ENCODE measurements at regions not wholly inside any gene's neighbourhood (a gene's known extent, or its start where the extent isn't known, plus 50 kb on each side); places are given as distances from the start of the nearest gene placed in this dataset.

DNA sequence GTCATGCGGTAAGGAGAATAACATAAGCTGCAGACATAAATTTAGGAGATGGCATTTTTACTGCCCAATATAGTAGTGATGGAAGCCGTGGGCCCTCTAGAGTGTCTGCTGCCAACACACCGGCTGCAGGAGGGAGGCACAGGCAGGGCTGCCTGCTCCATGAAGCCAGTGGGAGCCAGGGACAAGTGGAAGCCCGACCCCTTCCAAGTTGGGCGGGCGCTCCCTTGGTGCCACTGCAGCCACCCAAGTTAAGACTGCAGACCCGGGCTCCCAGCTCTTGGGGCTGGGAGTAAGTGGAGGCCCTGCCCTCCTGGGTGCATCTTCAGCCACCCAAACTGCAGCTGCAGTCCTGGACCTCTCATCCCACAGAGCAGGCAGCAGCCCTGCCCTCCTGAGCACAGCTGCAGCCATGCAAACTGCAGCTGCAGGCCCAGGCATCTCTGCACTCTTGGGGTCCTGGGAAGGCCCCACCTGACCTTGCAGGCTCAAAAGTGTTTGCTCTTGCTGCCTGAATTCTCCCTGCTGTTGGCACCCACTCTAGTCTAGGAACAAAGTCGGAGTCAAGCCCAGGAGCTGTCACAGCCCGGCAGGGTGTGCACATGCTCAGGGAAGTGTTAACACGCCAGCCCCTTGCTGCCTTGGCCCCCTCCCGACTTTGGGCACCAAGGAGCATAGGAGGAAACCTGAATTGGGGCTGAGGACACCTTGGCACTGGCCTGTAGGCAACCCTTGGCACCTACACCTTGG lies 437.2 kb upstream of the PRMT6 start:
- no peak for FAIRE-seq
- Histone ChIP-seq H3K36me3 (ENCODE audit: control insufficient read depth in 3 of 3, insufficient read depth in 2 of 3, low read depth in 1 of 3, low read length in 3 of 3) (no peaks in the 10 kb centered on the region), H3K9me3 (ENCODE audit: control insufficient read depth in 2 of 2, insufficient read depth in 1 of 2, low read depth in 1 of 2, low read length in 1 of 2) (peaks cover 0 to 7% of the 10 kb centered on the region in 2 donors), H3K4me3 (ENCODE audit: low read depth in 1 of 3, low read length in 3 of 3) (no peak overlapping the region), H3K4me1 (ENCODE audit: control insufficient read depth in 3 of 3, insufficient read depth in 2 of 3, low read depth in 1 of 3, low read length in 2 of 3) (no peaks in the 10 kb centered on the region), H3K27me3 (ENCODE audit: control insufficient read depth in 3 of 3, insufficient read depth in 3 of 3, low read length in 3 of 3) (no peaks in the 10 kb centered on the region), H3K27ac (ENCODE audit: low read depth in 1 of 3, low read length in 2 of 3) (no peak overlapping the region)
- DNase-seq = no peak
- 76 to 85% (median 78%) methylated on average over 11 of the region's 11 CpGs for WGBS, 3 donors

DNA sequence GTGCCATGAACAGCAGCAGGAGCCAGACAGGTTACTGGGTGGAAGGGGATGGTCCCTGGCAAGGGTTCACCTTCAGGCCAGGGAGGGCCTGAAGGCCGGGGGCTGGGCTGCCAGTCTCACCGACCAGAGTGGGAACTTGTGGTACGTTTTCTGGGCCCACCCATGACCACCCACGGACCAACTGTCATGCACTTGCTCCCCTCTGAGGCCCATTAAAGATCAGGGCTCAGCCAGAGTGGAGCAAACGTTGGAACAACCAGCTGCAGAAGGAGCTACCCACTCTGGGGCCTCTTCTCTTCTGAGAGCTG lies 436.7 kb upstream of the PRMT6 start:
- FAIRE-seq = no peak
- Histone ChIP-seq H3K27ac (ENCODE audit: low read depth in 1 of 3, low read length in 2 of 3) (no peak overlapping the region), H3K36me3 (ENCODE audit: control insufficient read depth in 3 of 3, insufficient read depth in 2 of 3, low read depth in 1 of 3, low read length in 3 of 3) (no peaks in the 10 kb centered on the region), H3K4me3 (ENCODE audit: low read depth in 1 of 3, low read length in 3 of 3) (no peak overlapping the region), H3K27me3 (ENCODE audit: control insufficient read depth in 3 of 3, insufficient read depth in 3 of 3, low read length in 3 of 3) (no peaks in the 10 kb centered on the region), H3K4me1 (ENCODE audit: control insufficient read depth in 3 of 3, insufficient read depth in 2 of 3, low read depth in 1 of 3, low read length in 2 of 3) (no peaks in the 10 kb centered on the region), H3K9me3 (ENCODE audit: control insufficient read depth in 2 of 2, insufficient read depth in 1 of 2, low read depth in 1 of 2, low read length in 1 of 2) (peaks cover 0 to 7% of the 10 kb centered on the region in 2 donors)
- WGBS, 3 donors = 49 to 71% (median 60%) methylated on average over 5 of the region's 5 CpGs
- DNase-seq = no peak

DNA sequence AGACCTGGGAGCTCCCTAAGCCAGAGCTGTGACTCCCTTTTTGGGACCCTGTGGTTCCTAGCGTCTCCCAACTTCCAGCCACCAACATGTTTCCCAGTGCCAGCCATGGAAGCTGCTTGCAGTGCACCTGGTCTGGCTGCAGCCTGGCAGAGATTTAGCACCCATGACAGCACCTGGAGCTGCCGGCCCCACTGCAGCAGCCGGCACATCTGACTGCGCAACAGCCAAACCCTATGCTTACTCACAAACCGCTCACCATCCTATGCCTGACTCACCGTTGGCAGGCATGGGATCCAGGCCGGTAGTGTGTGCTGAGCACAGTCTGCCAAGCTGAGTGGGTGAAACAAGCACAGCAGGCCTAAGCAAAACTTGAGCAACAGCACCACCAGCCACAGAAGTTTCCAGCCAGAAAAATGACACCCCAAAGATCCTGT lies 435.9 kb upstream of the PRMT6 start:
- H3K4me1 ChIP-seq (ENCODE audit: control insufficient read depth in 3 of 3, insufficient read depth in 2 of 3, low read depth in 1 of 3, low read length in 2 of 3) = no peaks in the 10 kb centered on the region
- no peak overlapping the region for H3K27ac ChIP-seq (ENCODE audit: low read depth in 1 of 3, low read length in 2 of 3)
- no peaks in the 10 kb centered on the region for H3K36me3 ChIP-seq (ENCODE audit: control insufficient read depth in 3 of 3, insufficient read depth in 2 of 3, low read depth in 1 of 3, low read length in 3 of 3)
- WGBS, 3 donors = 76 to 93% (median 79%) methylated on average over 7 of the region's 7 CpGs
- H3K27me3 ChIP-seq (ENCODE audit: control insufficient read depth in 3 of 3, insufficient read depth in 3 of 3, low read length in 3 of 3) = no peaks in the 10 kb centered on the region
- peaks cover 0 to 7% of the 10 kb centered on the region in 2 donors for H3K9me3 ChIP-seq (ENCODE audit: control insufficient read depth in 2 of 2, insufficient read depth in 1 of 2, low read depth in 1 of 2, low read length in 1 of 2)
- H3K4me3 ChIP-seq (ENCODE audit: low read depth in 1 of 3, low read length in 3 of 3) = no peak overlapping the region
- DNase-seq (no peak), FAIRE-seq (no peak)

DNA sequence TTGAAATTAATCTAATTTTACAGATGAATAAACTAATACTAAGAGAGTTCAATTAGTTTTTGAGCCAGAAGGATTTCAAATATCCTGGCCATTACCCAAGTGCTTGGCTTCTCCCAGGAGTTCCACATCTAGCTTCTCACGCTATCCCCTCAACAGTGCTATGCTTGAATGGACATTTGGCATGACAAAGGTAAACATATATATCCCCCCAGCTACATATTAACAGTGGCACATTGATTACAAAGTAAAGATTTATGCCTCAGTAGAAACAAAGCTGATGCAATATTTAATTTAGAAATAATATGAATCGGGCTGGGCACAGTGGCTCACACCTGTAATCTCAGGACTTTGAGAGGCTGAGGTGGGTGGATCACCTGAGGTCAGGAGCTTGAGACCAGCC lies 434.6 kb upstream of the PRMT6 start:
- no peak for FAIRE-seq
- Histone ChIP-seq H3K27ac (ENCODE audit: low read depth in 1 of 3, low read length in 2 of 3) (no peak overlapping the region), H3K4me3 (ENCODE audit: low read depth in 1 of 3, low read length in 3 of 3) (no peak overlapping the region), H3K27me3 (ENCODE audit: control insufficient read depth in 3 of 3, insufficient read depth in 3 of 3, low read length in 3 of 3) (no peaks in the 10 kb centered on the region), H3K4me1 (ENCODE audit: control insufficient read depth in 3 of 3, insufficient read depth in 2 of 3, low read depth in 1 of 3, low read length in 2 of 3) (no peaks in the 10 kb centered on the region), H3K36me3 (ENCODE audit: control insufficient read depth in 3 of 3, insufficient read depth in 2 of 3, low read depth in 1 of 3, low read length in 3 of 3) (no peaks in the 10 kb centered on the region), H3K9me3 (ENCODE audit: control insufficient read depth in 2 of 2, insufficient read depth in 1 of 2, low read depth in 1 of 2, low read length in 1 of 2) (peaks cover 0 to 7% of the 10 kb centered on the region in 2 donors)
- 43 to 57% (median 45%) methylated on average over 2 of the region's 2 CpGs for WGBS, 3 donors
- no peak for DNase-seq

DNA sequence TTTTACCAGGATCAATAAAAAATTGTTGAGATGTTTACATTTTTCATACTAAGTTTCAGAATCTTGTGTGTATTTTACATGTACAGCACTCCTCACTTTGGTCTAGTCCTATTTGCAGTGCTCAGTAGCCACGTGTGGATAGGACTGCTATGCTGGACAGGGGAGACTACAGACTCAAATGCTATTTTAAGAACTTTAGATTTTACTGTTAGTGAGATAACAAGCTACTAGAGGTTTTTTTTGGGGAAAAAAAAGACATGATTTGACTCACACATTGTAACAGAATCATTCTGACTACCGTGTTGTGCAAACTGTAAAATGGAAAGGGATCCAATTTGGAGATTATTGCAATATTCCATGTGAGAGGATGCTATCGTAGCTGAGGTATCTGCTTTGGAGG lies 418.9 kb upstream of the PRMT6 start:
- H3K27me3 ChIP-seq (ENCODE audit: control insufficient read depth in 3 of 3, insufficient read depth in 3 of 3, low read length in 3 of 3) = no peaks in the 10 kb centered on the region
- no peaks in the 10 kb centered on the region for H3K4me1 ChIP-seq (ENCODE audit: control insufficient read depth in 3 of 3, insufficient read depth in 2 of 3, low read depth in 1 of 3, low read length in 2 of 3)
- FAIRE-seq = no peak
- H3K27ac ChIP-seq (ENCODE audit: low read depth in 1 of 3, low read length in 2 of 3) = no peak overlapping the region
- WGBS, 3 donors = 60 to 71% (median 60%) methylated on average over 3 of the region's 3 CpGs
- H3K9me3 ChIP-seq (ENCODE audit: control insufficient read depth in 2 of 2, insufficient read depth in 1 of 2, low read depth in 1 of 2, low read length in 1 of 2) = no peaks in the 10 kb centered on the region
- H3K36me3 ChIP-seq (ENCODE audit: control insufficient read depth in 3 of 3, insufficient read depth in 2 of 3, low read depth in 1 of 3, low read length in 3 of 3) = no peaks in the 10 kb centered on the region
- no peak overlapping the region for H3K4me3 ChIP-seq (ENCODE audit: low read depth in 1 of 3, low read length in 3 of 3)
- no peak for DNase-seq

DNA sequence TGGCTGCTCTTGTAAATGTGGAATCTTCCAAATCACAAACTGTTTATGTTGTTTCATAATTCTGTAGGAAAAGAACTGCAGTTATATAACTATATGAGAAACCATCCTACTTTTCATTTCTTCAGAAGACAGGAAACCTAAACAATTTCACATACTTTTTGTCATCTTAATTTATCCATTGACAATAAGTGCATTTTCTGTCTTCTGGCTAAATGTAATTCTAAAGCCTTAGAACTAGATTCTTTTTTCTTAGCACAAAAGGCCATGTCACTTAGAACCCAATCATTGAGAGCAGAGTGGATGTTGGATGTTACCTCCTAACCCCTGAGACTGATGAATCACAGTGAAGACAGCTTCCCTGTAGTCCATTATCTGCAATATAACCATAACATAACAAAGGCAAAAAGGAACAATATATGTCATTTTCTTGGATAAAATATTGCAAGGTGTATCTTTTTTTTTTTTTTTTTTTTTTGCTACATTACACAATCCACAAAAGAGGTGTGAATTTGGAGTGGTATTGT lies 410.2 kb upstream of the PRMT6 start:
- Histone ChIP-seq H3K36me3 (ENCODE audit: control insufficient read depth in 3 of 3, insufficient read depth in 2 of 3, low read depth in 1 of 3, low read length in 3 of 3) (no peaks in the 10 kb centered on the region), H3K27ac (ENCODE audit: low read depth in 1 of 3, low read length in 2 of 3) (no peak overlapping the region), H3K4me1 (ENCODE audit: control insufficient read depth in 3 of 3, insufficient read depth in 2 of 3, low read depth in 1 of 3, low read length in 2 of 3) (no peaks in the 10 kb centered on the region), H3K9me3 (ENCODE audit: control insufficient read depth in 2 of 2, insufficient read depth in 1 of 2, low read depth in 1 of 2, low read length in 1 of 2) (no peaks in the 10 kb centered on the region), H3K4me3 (ENCODE audit: low read depth in 1 of 3, low read length in 3 of 3) (no peak overlapping the region), H3K27me3 (ENCODE audit: control insufficient read depth in 3 of 3, insufficient read depth in 3 of 3, low read length in 3 of 3) (no peaks in the 10 kb centered on the region)
- FAIRE-seq = no peak
- DNase-seq = no peak

DNA sequence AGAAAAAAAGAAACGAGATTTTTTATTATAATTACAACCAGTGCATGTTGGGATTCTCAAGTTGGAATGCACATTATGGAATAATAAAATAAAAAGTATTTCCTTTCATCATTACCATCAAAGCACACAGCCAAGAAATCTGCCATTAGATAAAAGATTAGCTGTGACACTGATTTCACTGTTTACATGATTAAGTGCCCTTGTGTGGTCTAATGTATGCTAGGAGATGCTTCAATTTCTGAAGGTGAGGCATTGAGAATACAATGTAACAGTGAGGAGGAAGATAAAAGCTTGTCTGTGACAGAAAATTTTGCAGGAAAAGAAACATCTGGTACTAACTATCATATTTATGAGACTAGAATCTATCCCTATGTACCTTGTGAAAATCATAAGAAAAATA lies 409.7 kb upstream of the PRMT6 start:
- Histone ChIP-seq H3K4me1 (ENCODE audit: control insufficient read depth in 3 of 3, insufficient read depth in 2 of 3, low read depth in 1 of 3, low read length in 2 of 3) (no peaks in the 10 kb centered on the region), H3K27ac (ENCODE audit: low read depth in 1 of 3, low read length in 2 of 3) (no peak overlapping the region), H3K27me3 (ENCODE audit: control insufficient read depth in 3 of 3, insufficient read depth in 3 of 3, low read length in 3 of 3) (no peaks in the 10 kb centered on the region), H3K4me3 (ENCODE audit: low read depth in 1 of 3, low read length in 3 of 3) (no peak overlapping the region), H3K9me3 (ENCODE audit: control insufficient read depth in 2 of 2, insufficient read depth in 1 of 2, low read depth in 1 of 2, low read length in 1 of 2) (no peaks in the 10 kb centered on the region), H3K36me3 (ENCODE audit: control insufficient read depth in 3 of 3, insufficient read depth in 2 of 3, low read depth in 1 of 3, low read length in 3 of 3) (no peaks in the 10 kb centered on the region)
- 53 to 71% (median 63%) methylated on average over 1 of the region's 1 CpG for WGBS, 3 donors
- DNase-seq (no peak), FAIRE-seq (no peak)

DNA sequence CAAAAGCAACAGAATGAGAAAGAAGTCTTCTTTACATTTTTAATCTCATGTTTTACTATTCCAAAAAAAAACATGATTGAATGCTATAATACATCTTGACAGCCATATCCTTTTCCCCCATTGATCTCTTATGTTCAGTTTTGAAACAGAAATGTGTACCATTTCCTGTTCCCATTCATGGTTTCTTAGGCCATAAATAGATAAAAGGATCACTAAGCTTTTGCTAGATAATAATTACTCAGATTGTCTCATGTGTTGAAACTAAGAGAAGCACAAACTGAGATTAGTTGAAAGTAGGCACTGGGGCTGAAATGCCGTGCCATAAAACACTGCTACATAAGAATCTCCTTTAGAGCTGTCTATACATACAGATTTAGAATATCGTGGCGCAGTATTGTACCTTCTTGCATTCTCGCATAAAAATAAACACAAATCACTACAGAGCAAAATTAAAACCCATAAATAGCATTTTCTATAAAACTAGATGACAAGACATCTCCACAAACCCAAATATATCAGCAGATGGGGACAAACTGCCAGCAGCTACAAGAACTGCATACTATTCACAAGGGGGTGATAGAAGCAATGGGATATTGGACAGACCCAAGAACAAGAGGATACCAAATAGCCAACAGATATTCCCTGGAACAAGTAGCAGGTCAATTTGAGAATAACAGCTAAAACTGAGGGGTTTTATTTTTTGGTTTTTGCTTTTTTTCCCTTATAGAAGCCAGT lies 405.3 kb upstream of the PRMT6 start:
- H3K36me3 ChIP-seq (ENCODE audit: control insufficient read depth in 3 of 3, insufficient read depth in 2 of 3, low read depth in 1 of 3, low read length in 3 of 3) = no peaks in the 10 kb centered on the region
- no peak overlapping the region for H3K27ac ChIP-seq (ENCODE audit: low read depth in 1 of 3, low read length in 2 of 3)
- 68 to 76% (median 75%) methylated on average over 4 of the region's 4 CpGs for WGBS, 3 donors
- DNase-seq = no peak
- no peaks in the 10 kb centered on the region for H3K4me1 ChIP-seq (ENCODE audit: control insufficient read depth in 3 of 3, insufficient read depth in 2 of 3, low read depth in 1 of 3, low read length in 2 of 3)
- no peak overlapping the region for H3K4me3 ChIP-seq (ENCODE audit: low read depth in 1 of 3, low read length in 3 of 3)
- H3K27me3 ChIP-seq (ENCODE audit: control insufficient read depth in 3 of 3, insufficient read depth in 3 of 3, low read length in 3 of 3) = no peaks in the 10 kb centered on the region
- peaks cover 0 to 2% of the 10 kb centered on the region in 2 donors for H3K9me3 ChIP-seq (ENCODE audit: control insufficient read depth in 2 of 2, insufficient read depth in 1 of 2, low read depth in 1 of 2, low read length in 1 of 2)
- FAIRE-seq = no peak
